Hepatocyte (in vitro differentiated cells): ENCODE measurements at regions not wholly inside any gene's neighbourhood (a gene's known extent, or its start where the extent isn't known, plus 50 kb on each side); places are given as distances from the start of the nearest gene placed in this dataset.

ENCODE experiments used
- EZH2 ChIP-seq: fragments of 200-600 bp; sonication (generic); IDR thresholded peaks from 2 replicates; pipeline ENCODE4 v1.6.1; 2016; ENCODE audit warnings: antibody characterized with exemption, mild to moderate bottlenecking, borderline replicate concordance
- EZH2phosphoT487 ChIP-seq: fragments of 200-600 bp; sonication (generic); IDR thresholded peaks from one replicate; pipeline ENCODE4 v1.6.1; 2018; ENCODE audit warnings: antibody characterized with exemption, mild to moderate bottlenecking, low read depth, moderate library complexity; ENCODE audit not compliant: unreplicated experiment, severe bottlenecking
- TF ChIP-seq, protein P1 (sequence below): fragments of 200-600 bp; sonication (generic); IDR thresholded peaks from 2 replicates; pipeline ENCODE4 v1.5.1; 2016; ENCODE audit warnings: antibody characterized with exemption, mild to moderate bottlenecking; ENCODE audit not compliant: poor library complexity

DNA sequence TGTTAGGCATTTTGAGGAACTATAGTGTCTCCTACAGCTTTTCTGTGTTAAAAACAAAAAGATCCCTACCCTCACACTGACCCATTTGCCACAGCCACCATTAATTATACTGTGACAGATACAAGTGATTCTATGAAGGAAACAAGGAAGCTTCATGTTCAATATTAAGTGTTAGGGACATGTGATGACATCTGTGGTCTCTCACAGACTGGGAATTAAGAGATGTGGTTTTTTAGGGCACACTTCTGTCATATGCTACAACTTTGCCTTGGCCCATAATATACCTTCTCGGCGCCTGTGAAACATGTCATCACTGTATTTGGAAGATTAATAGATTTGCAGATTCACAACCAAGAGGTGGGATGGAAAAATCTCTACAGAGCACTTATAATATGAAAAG, 102.9 kb upstream of the TCF21 start:
- TF ChIP-seq, protein P1, sequence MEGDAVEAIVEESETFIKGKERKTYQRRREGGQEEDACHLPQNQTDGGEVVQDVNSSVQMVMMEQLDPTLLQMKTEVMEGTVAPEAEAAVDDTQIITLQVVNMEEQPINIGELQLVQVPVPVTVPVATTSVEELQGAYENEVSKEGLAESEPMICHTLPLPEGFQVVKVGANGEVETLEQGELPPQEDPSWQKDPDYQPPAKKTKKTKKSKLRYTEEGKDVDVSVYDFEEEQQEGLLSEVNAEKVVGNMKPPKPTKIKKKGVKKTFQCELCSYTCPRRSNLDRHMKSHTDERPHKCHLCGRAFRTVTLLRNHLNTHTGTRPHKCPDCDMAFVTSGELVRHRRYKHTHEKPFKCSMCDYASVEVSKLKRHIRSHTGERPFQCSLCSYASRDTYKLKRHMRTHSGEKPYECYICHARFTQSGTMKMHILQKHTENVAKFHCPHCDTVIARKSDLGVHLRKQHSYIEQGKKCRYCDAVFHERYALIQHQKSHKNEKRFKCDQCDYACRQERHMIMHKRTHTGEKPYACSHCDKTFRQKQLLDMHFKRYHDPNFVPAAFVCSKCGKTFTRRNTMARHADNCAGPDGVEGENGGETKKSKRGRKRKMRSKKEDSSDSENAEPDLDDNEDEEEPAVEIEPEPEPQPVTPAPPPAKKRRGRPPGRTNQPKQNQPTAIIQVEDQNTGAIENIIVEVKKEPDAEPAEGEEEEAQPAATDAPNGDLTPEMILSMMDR: no peak
- TF ChIP-seq EZH2phosphoT487: no peak
- no peak for TF ChIP-seq EZH2
